ENCODE measurements at regions not wholly inside any gene's neighbourhood (a gene's known extent, or its start where the extent isn't known, plus 50 kb on each side); places are given as distances from the start of the nearest gene placed in this dataset.

DNA sequence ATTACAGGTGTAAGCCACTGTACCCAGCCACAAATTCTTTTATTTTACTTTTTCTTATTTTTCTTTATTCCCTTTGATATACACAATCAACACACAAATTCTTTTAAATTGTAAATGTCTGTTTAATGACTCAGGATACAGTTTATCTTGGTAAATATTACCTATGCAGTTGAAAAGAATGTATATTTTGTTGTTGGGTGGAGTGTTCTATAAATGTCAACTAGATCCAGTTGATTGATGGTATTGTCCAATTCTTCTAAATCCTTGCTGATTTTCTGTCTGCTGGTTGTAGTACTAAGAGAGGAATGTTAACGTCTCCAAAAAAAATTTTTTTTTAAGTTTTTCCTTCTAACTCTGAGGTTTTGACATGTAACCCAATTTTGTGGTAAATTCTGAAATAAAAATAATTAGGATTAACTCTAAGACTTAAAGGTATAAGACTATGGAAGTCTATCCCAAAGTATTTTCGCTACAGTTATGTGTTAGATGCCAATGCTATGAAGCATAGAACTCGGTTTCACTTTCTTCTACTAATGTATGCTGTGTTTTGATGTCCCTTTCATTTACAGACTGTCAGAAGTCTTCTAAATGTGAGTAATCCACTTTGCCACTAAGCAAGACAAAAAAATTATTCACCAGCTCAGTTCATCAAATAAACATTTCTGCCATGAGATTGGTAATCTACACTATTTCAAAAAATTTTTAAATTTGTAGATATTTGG lies 720.2 kb upstream of the C9orf72 start:
- TF ChIP-seq, protein P1, sequence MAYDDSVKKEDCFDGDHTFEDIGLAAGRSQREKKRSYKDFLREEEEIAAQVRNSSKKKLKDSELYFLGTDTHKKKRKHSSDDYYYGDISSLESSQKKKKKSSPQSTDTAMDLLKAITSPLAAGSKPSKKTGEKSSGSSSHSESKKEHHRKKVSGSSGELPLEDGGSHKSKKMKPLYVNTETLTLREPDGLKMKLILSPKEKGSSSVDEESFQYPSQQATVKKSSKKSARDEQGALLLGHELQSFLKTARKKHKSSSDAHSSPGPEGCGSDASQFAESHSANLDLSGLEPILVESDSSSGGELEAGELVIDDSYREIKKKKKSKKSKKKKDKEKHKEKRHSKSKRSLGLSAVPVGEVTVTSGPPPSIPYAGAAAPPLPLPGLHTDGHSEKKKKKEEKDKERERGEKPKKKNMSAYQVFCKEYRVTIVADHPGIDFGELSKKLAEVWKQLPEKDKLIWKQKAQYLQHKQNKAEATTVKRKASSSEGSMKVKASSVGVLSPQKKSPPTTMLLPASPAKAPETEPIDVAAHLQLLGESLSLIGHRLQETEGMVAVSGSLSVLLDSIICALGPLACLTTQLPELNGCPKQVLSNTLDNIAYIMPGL (CRISPR knock-in tag; IDR thresholded peaks at IDR 0.05; ENCODE audit: borderline replicate concordance in 1 of 2, low read depth in 1 of 2), result no peak
- TF ChIP-seq, protein P2, sequence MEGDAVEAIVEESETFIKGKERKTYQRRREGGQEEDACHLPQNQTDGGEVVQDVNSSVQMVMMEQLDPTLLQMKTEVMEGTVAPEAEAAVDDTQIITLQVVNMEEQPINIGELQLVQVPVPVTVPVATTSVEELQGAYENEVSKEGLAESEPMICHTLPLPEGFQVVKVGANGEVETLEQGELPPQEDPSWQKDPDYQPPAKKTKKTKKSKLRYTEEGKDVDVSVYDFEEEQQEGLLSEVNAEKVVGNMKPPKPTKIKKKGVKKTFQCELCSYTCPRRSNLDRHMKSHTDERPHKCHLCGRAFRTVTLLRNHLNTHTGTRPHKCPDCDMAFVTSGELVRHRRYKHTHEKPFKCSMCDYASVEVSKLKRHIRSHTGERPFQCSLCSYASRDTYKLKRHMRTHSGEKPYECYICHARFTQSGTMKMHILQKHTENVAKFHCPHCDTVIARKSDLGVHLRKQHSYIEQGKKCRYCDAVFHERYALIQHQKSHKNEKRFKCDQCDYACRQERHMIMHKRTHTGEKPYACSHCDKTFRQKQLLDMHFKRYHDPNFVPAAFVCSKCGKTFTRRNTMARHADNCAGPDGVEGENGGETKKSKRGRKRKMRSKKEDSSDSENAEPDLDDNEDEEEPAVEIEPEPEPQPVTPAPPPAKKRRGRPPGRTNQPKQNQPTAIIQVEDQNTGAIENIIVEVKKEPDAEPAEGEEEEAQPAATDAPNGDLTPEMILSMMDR (CRISPR knock-in tag; IDR thresholded peaks at IDR 0.05), result no peak
- TF ChIP-seq, protein P3, sequence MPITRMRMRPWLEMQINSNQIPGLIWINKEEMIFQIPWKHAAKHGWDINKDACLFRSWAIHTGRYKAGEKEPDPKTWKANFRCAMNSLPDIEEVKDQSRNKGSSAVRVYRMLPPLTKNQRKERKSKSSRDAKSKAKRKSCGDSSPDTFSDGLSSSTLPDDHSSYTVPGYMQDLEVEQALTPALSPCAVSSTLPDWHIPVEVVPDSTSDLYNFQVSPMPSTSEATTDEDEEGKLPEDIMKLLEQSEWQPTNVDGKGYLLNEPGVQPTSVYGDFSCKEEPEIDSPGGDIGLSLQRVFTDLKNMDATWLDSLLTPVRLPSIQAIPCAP (CRISPR knock-in tag; IDR thresholded peaks at IDR 0.05; ENCODE audit: low read depth), result no peak
- no peak for TF ChIP-seq HOXD1 (CRISPR knock-in tag; IDR thresholded peaks at IDR 0.05)
